ENCODE measurements at regions not wholly inside any gene's neighbourhood (a gene's known extent, or its start where the extent isn't known, plus 50 kb on each side); places are given as distances from the start of the nearest gene placed in this dataset.

- TF ChIP-seq CTCF (IDR thresholded peaks at IDR 0.05 in 2 of 3, conservative IDR thresholded peaks at IDR 0.05 in 1 of 3; ENCODE audit: control insufficient read depth in 2 of 3, extremely low read depth in 1 of 3, insufficient read depth in 1 of 3, low read depth in 3 of 3, low read length in 3 of 3) (no peak), POLR2A (IDR thresholded peaks at IDR 0.05; ENCODE audit: low read depth, low read length) (no peak), E2F4 (IDR thresholded peaks at IDR 0.05; ENCODE audit: low read depth, low read length) (no peak), IKZF1 (conservative IDR thresholded peaks at IDR 0.05) (no peak), REST (IDR thresholded peaks at IDR 0.05; ENCODE audit: low read depth, low read length) (no peak), DPF2 (IDR thresholded peaks at IDR 0.05) (no peak)
These were observed 193.1 kb downstream of the FGFR2 start for GRCh38 chr10:121405096-121405495.

All from GM12878 (cell line).